Endothelial cell of umbilical vein (primary cell): ENCODE measurements at regions not wholly inside any gene's neighbourhood (a gene's known extent, or its start where the extent isn't known, plus 50 kb on each side); places are given as distances from the start of the nearest gene placed in this dataset.

Experiments used
- BruUV-seq: library from RNA; stranded (reverse); fragments of 400-500 nt; replicated peaks from 2 replicates; lab custom pipeline; 2021; lab: Mats Ljungman, UMichigan
- CTCF ChIA-PET: fragments of 300-600, 350-600 bp; sonication (Branson Sonifier 250); formaldehyde crosslinking; loops from one replicate; lab custom pipeline; 2021; ENCODE audit warnings: antibody characterized with exemption, inconsistent platforms; lab: Charles Lee
- POLR2A ChIA-PET: fragments of 300-600, 350-600 bp; sonication (Branson Sonifier 250); formaldehyde crosslinking; loops from one replicate; lab custom pipeline; 2021; ENCODE audit warnings: antibody characterized with exemption, inconsistent platforms; lab: Charles Lee
- DNase-seq: peaks from one replicate; pipeline ENCODE4 v3.0.0-alpha.2; 2011; ENCODE audit warnings: low read depth, low spot score
- FAIRE-seq: peaks from 2 replicates; lab custom pipeline; 2011; peaks lifted over from hg19 to GRCh38; lab: Jason Lieb, UNC
- H2AFZ ChIP-seq: 2 replicates; pipeline ENCODE4 v1.6.0; 2012; ENCODE audit warnings: low read depth, low read length, control low read depth, inconsistent platforms
- H3K27ac ChIP-seq: 2 replicates; pipeline ENCODE4 v1.5.1; 2011; ENCODE audit warnings: low read depth, mild to moderate bottlenecking, control low read depth, low read length, moderate library complexity; ENCODE audit not compliant: insufficient read depth
- H3K27me3 ChIP-seq, 2 experiments: 2 replicates each; pipeline versions ENCODE4 v1.6.0 to v1.6.1; 2011; ENCODE audit warnings: low read length in 2 of 2, mixed read lengths in 1 of 2; ENCODE audit not compliant: control insufficient read depth in 2 of 2, insufficient read depth in 2 of 2
- H3K36me3 ChIP-seq, 2 experiments: 2 replicates in 1 of 2; 3 replicates in 1 of 2; pipeline ENCODE4 v1.5.1; 2011; ENCODE audit warnings: low read length in 2 of 2, mild to moderate bottlenecking in 1 of 2, moderate library complexity in 1 of 2; ENCODE audit not compliant: control insufficient read depth in 2 of 2, insufficient read depth in 2 of 2; ENCODE audit errors: extremely low read depth in 1 of 2
- H3K4me1 ChIP-seq: 3 replicates; pipeline ENCODE4 v1.5.1; 2011; ENCODE audit warnings: mild to moderate bottlenecking, low read length; ENCODE audit not compliant: control insufficient read depth, insufficient read depth; ENCODE audit errors: extremely low read depth
- H3K4me2 ChIP-seq: 2 replicates; pipeline ENCODE4 v1.6.1; 2011; ENCODE audit warnings: low read length, control low read depth, mixed read lengths; ENCODE audit not compliant: insufficient read depth
- H3K4me3 ChIP-seq, 3 experiments: fragments of 200-600 bp in 1 of 3; sonication (generic), shearing (Covaris generic) in 1 of 3; replicated peaks in 1 of 3; 2 replicates each; pipeline ENCODE4 v1.5.1; 2011 to 2016; ENCODE audit warnings: control low read depth in 3 of 3, low read length in 3 of 3, mild to moderate bottlenecking in 2 of 3, inconsistent platforms in 1 of 3, low read depth in 1 of 3, moderate library complexity in 1 of 3; ENCODE audit not compliant: insufficient read depth in 1 of 3
- H3K79me2 ChIP-seq: 2 replicates; pipeline ENCODE4 v1.6.0; 2012; ENCODE audit warnings: low read length, inconsistent platforms; ENCODE audit not compliant: control insufficient read depth, insufficient read depth
- H3K9ac ChIP-seq: replicated peaks from 2 replicates; pipeline ENCODE3; 2011; ENCODE audit warnings: low read length, control low read depth; ENCODE audit not compliant: insufficient read depth; ENCODE audit errors: extremely low read depth
- H3K9me1 ChIP-seq: replicated peaks from 3 replicates; pipeline ENCODE4 v1.6.0; 2011; ENCODE audit warnings: mild to moderate bottlenecking, low read length; ENCODE audit not compliant: control insufficient read depth, insufficient read depth; ENCODE audit errors: extremely low read depth
- H3K9me3 ChIP-seq: replicated peaks from 2 replicates; pipeline ENCODE4 v1.5.1; 2012; ENCODE audit warnings: low read length, inconsistent platforms; ENCODE audit not compliant: control insufficient read depth, insufficient read depth
- H4K20me1 ChIP-seq: replicated peaks from 2 replicates; pipeline ENCODE3; 2011; ENCODE audit warnings: mild to moderate bottlenecking, low read length; ENCODE audit not compliant: control insufficient read depth, insufficient read depth; ENCODE audit errors: extremely low read depth
- EZH2 ChIP-seq: IDR thresholded peaks from 2 replicates; pipeline ENCODE4 v1.6.1; 2012; ENCODE audit warnings: borderline replicate concordance, low read depth, mild to moderate bottlenecking, moderate library complexity, low read length, inconsistent platforms; ENCODE audit not compliant: severe bottlenecking
- FOS ChIP-seq: IDR thresholded peaks from 2 replicates; pipeline ENCODE4 v1.6.1; 2011; ENCODE audit warnings: mild to moderate bottlenecking, low read length, moderate library complexity, borderline replicate concordance; ENCODE audit not compliant: insufficient read depth
- GATA2 ChIP-seq: IDR thresholded peaks from 2 replicates; pipeline ENCODE4 v1.7.0; 2011; ENCODE audit warnings: low read depth, mild to moderate bottlenecking, moderate library complexity, mixed read lengths, low read length; ENCODE audit not compliant: insufficient read length, insufficient read depth
- JUN ChIP-seq: IDR thresholded peaks from 2 replicates; pipeline ENCODE4 v1.6.1; 2011; ENCODE audit warnings: borderline replicate concordance, low read depth; ENCODE audit not compliant: insufficient read length, insufficient read depth
- MYC ChIP-seq: IDR thresholded peaks from one replicate; pipeline ENCODE4 v1.6.1; 2011; ENCODE audit warnings: mild to moderate bottlenecking, low read depth, low read length
- POLR2A ChIP-seq: IDR thresholded peaks from 2 replicates; pipeline ENCODE4 v1.6.1; 2012; ENCODE audit warnings: low read depth, mild to moderate bottlenecking, control low read depth, low read length
- POLR2AphosphoS5 ChIP-seq: IDR thresholded peaks from 2 replicates; pipeline ENCODE4 v1.6.1; 2012; ENCODE audit warnings: low read depth, mild to moderate bottlenecking, control low read depth, low read length, moderate library complexity; ENCODE audit not compliant: insufficient read depth
- dilution Hi-C: fragments of 300-500 bp; cut with MboI; formaldehyde crosslinking; loops from one replicate; pipeline ENCODE4 v1.15.0; 2019; ENCODE audit warnings: low sequenced_read_pairs; ENCODE audit not compliant: extremely low pct_ligation_motif_present
- intact Hi-C: fragments of 100-400 bp; cut with micrococcal nuclease; formaldehyde crosslinking; loops from one replicate; pipeline ENCODE4 v1.10.0; 2022
- TF ChIP-seq, protein P1 (sequence below): IDR thresholded peaks from 2 replicates; pipeline ENCODE4 v1.6.1; 2011; ENCODE audit not compliant: insufficient read depth, insufficient read length
- TF ChIP-seq, protein P2 (sequence below), 2 donors: IDR thresholded peaks; 1 replicate in 1 of 2; 2 replicates in 1 of 2; pipeline ENCODE4 v1.5.1; 2011; ENCODE audit warnings: low read length in 2 of 2, mild to moderate bottlenecking in 2 of 2, moderate library complexity in 2 of 2, control low read depth in 1 of 2, inconsistent platforms in 1 of 2, low read depth in 1 of 2; ENCODE audit not compliant: insufficient read depth in 1 of 2; ENCODE audit errors: extremely low read depth in 1 of 2

DNA sequence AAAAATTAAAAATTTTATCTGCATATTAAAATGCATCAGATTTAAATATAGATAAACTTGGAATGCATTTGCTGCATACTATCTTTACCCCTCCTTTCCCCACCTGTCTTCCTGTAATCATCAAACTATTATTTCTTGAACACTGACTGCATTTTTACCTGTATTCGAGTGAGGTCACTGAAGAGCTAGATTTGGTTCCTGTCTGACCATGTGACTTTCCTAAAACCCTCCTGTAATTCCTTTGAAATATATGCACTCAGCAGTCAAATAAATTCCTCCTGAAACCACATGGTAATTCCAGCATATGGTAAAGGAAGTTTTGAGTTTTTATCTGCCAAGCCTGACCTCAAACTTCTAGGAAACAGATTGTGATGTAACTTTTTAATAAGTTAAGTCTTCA is 445.6 kb upstream of the FRG2C start:
- H3K4me3 ChIP-seq, result no peak overlapping the region
- no peak overlapping the region for H3K27ac ChIP-seq
- TF ChIP-seq POLR2A, result no peak
- TF ChIP-seq, protein P1, sequence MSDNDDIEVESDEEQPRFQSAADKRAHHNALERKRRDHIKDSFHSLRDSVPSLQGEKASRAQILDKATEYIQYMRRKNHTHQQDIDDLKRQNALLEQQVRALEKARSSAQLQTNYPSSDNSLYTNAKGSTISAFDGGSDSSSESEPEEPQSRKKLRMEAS, result no peak
- TF ChIP-seq MYC, result no peak
- TF ChIP-seq FOS, result no peak
- TF ChIP-seq JUN, result no peak
- no peak for TF ChIP-seq POLR2AphosphoS5
- TF ChIP-seq GATA2, result no peak
- TF ChIP-seq EZH2, result no peak
- TF ChIP-seq, protein P2, sequence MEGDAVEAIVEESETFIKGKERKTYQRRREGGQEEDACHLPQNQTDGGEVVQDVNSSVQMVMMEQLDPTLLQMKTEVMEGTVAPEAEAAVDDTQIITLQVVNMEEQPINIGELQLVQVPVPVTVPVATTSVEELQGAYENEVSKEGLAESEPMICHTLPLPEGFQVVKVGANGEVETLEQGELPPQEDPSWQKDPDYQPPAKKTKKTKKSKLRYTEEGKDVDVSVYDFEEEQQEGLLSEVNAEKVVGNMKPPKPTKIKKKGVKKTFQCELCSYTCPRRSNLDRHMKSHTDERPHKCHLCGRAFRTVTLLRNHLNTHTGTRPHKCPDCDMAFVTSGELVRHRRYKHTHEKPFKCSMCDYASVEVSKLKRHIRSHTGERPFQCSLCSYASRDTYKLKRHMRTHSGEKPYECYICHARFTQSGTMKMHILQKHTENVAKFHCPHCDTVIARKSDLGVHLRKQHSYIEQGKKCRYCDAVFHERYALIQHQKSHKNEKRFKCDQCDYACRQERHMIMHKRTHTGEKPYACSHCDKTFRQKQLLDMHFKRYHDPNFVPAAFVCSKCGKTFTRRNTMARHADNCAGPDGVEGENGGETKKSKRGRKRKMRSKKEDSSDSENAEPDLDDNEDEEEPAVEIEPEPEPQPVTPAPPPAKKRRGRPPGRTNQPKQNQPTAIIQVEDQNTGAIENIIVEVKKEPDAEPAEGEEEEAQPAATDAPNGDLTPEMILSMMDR (IDR thresholded peaks at IDR 0.05; ENCODE audit: extremely low read depth in 1 of 2, insufficient read depth in 1 of 2, low read depth in 1 of 2, low read length in 2 of 2), result no peak
- H3K27me3 ChIP-seq, result no peaks in the 10 kb centered on the region
- H3K9ac ChIP-seq, result no peak overlapping the region
- FAIRE-seq, result no peak
- H3K36me3 ChIP-seq, result no peaks in the 10 kb centered on the region
- H3K4me2 ChIP-seq, result no peak overlapping the region
- no peak overlapping the region for H2AFZ ChIP-seq
- CTCF ChIA-PET, result no interaction called here
- H3K9me1 ChIP-seq, result no peaks in the 10 kb centered on the region
- POLR2A ChIA-PET, result no interaction called here
- H3K79me2 ChIP-seq, result no peaks in the 10 kb centered on the region
- no TSS peak for BruUV-seq
- no peaks in the 10 kb centered on the region for H4K20me1 ChIP-seq
- H3K9me3 ChIP-seq, result no peaks in the 10 kb centered on the region
- dilution Hi-C loops, result no loop called here
- intact Hi-C loops, result no loop called here
- no peaks in the 10 kb centered on the region for H3K4me1 ChIP-seq
- DNase-seq, result no peak
